ENCODE measurements at regions not wholly inside any gene's neighbourhood (a gene's known extent, or its start where the extent isn't known, plus 50 kb on each side); places are given as distances from the start of the nearest gene placed in this dataset.

DNA sequence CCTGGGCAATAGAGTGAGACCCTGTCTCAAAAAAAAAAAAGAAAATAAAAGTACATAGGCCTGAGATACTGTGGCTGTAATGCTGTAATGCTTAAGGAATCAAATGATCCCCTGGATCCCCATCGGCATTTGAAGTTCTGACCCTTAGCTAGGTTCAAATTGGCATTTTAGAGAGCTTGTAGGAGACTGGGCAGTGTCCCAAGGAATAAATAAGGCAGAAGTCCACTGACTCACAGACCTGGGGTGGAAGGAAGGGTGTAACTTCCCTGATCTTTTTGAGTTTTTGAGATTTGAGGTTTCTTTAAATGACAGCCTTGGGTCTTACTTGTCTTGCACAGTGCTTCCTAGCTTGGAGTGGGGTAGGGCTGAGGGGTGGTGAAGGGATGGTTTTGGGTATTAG lies 553.7 kb downstream of the SLC4A3 start:
- TF ChIP-seq CTCF (IDR thresholded peaks at IDR 0.05; ENCODE audit: poor library complexity) = no peak
- no peak for TF ChIP-seq EZH2phosphoT487 (IDR thresholded peaks at IDR 0.05; ENCODE audit: low read depth, severe bottlenecking, unreplicated experiment)

Measured in hepatocyte (in vitro differentiated cells).